Neural progenitor cell (in vitro differentiated cells): ENCODE measurements at regions not wholly inside any gene's neighbourhood (a gene's known extent, or its start where the extent isn't known, plus 50 kb on each side); places are given as distances from the start of the nearest gene placed in this dataset.

Experiments used
- DNase-seq: peaks from one replicate; pipeline ENCODE4 v3.0.0-alpha.2; 2016; ENCODE audit warnings: low spot score
- H2AFZ ChIP-seq: fragments of 200-600 bp; sonication (generic); replicated peaks from 2 replicates; pipeline ENCODE4 v1.6.1; 2016; ENCODE audit warnings: antibody characterized with exemption
- H3F3A ChIP-seq: fragments of 200-600 bp; sonication (generic); 2 replicates; pipeline ENCODE4 v1.6.1; 2016; ENCODE audit warnings: antibody characterized with exemption, low read depth
- H3K27ac ChIP-seq: fragments of 200-600 bp; sonication (generic); 2 replicates; pipeline ENCODE4 v1.5.1; 2016; ENCODE audit warnings: mild to moderate bottlenecking
- H3K27me3 ChIP-seq: fragments of 200-600 bp; sonication (generic); 2 replicates; pipeline ENCODE4 v1.6.1; 2016; ENCODE audit warnings: mild to moderate bottlenecking, moderate library complexity
- H3K36me3 ChIP-seq: fragments of 200-600 bp; sonication (generic); 2 replicates; pipeline ENCODE4 v1.5.1; 2016
- H3K4me1 ChIP-seq: fragments of 200-600 bp; sonication (generic); 2 replicates; pipeline ENCODE4 v1.6.1; 2016; ENCODE audit warnings: mixed run types
- H3K4me2 ChIP-seq: fragments of 200-600 bp; sonication (generic); 2 replicates; pipeline ENCODE4 v1.6.1; 2016
- H3K4me3 ChIP-seq: fragments of 200-600 bp; sonication (generic); 2 replicates; pipeline ENCODE4 v1.5.1; 2016
- H3K79me2 ChIP-seq: fragments of 200-600 bp; sonication (generic); 2 replicates; pipeline ENCODE4 v1.6.1; 2016; ENCODE audit warnings: low read depth
- H3K9ac ChIP-seq: fragments of 200-600 bp; sonication (generic); 2 replicates; pipeline ENCODE4 v1.6.1; 2016
- H3K9me3 ChIP-seq: fragments of 200-600 bp; sonication (generic); 2 replicates; pipeline ENCODE4 v1.5.1; 2016; ENCODE audit warnings: low read depth
- H4K20me1 ChIP-seq: fragments of 200-600 bp; sonication (generic); 2 replicates; pipeline ENCODE4 v1.6.1; 2016; ENCODE audit warnings: low read depth
- H3K27ac Mint-ChIP-seq: 3 replicates; pipeline ENCODE4 v1.8.0; 2021; ENCODE audit warnings: mixed read lengths
- H3K27me3 Mint-ChIP-seq: 2 replicates; pipeline ENCODE4 v1.8.0; 2022; ENCODE audit warnings: low read depth, mild to moderate bottlenecking, inconsistent platforms, moderate library complexity, mixed read lengths; ENCODE audit not compliant: insufficient read depth
- H3K36me3 Mint-ChIP-seq: 3 replicates; pipeline ENCODE4 v1.8.0; 2021; ENCODE audit warnings: mixed read lengths
- H3K4me1 Mint-ChIP-seq: 3 replicates; pipeline ENCODE4 v1.8.0; 2021; ENCODE audit warnings: mixed read lengths
- H3K4me3 Mint-ChIP-seq: 3 replicates; pipeline ENCODE4 v1.8.0; 2021; ENCODE audit warnings: mild to moderate bottlenecking, moderate library complexity, mixed read lengths
- H3K9me3 Mint-ChIP-seq: 3 replicates; pipeline ENCODE4 v1.8.0; 2020; ENCODE audit warnings: mixed read lengths
- CTCF ChIP-seq: fragments of 200-600 bp; sonication (generic); IDR thresholded peaks from 2 replicates; pipeline ENCODE4 v1.5.1; 2017; ENCODE audit warnings: antibody characterized with exemption, mild to moderate bottlenecking
- EZH2 ChIP-seq: fragments of 200-600 bp; sonication (generic); IDR thresholded peaks from 2 replicates; pipeline ENCODE4 v1.6.1; 2017; ENCODE audit warnings: antibody characterized with exemption, mild to moderate bottlenecking, moderate library complexity
- EZH2phosphoT487 ChIP-seq: fragments of 200-600 bp; sonication (generic); IDR thresholded peaks from 2 replicates; pipeline ENCODE4 v1.6.1; 2017; ENCODE audit warnings: antibody characterized with exemption

- no peaks in the 10 kb centered on the region for H3K79me2 ChIP-seq
- no peak overlapping the region for H3K9ac ChIP-seq
- no peak for DNase-seq
- no peak overlapping the region for H2AFZ ChIP-seq
- Mint-ChIP-seq H3K4me3 (no peak overlapping the region), H3K36me3 (no peaks in the 10 kb centered on the region), H3K9me3 (no peaks in the 10 kb centered on the region), H3K27me3 (peaks cover 5% of the 10 kb centered on the region), H3K27ac (no peak overlapping the region), H3K4me1 (peaks cover 3% of the 10 kb centered on the region)
- no peaks in the 10 kb centered on the region for H3K9me3 ChIP-seq
- no peaks in the 10 kb centered on the region for H3K36me3 ChIP-seq
- no peaks in the 10 kb centered on the region for H3K27me3 ChIP-seq
- no peak overlapping the region for H3K27ac ChIP-seq
- peaks cover 4% of the 10 kb centered on the region for H3K4me1 ChIP-seq
- no peaks in the 10 kb centered on the region for H3F3A ChIP-seq
- H4K20me1 ChIP-seq, result no peaks in the 10 kb centered on the region
- TF ChIP-seq CTCF (no peak), EZH2phosphoT487 (no peak), EZH2 (no peak)
- H3K4me2 ChIP-seq, result no peak overlapping the region
- H3K4me3 ChIP-seq, result no peak overlapping the region
Measured at GRCh38 chr18:77377813-77378212, 128.2 kb downstream of the GALR1 start.

GRCh38 chr18:77379976-77380509 lies 130.4 kb downstream of the GALR1 start:
- Histone ChIP-seq H3K4me1 (no peaks in the 10 kb centered on the region), H3K27me3 (no peaks in the 10 kb centered on the region), H3K4me2 (no peak overlapping the region), H4K20me1 (no peaks in the 10 kb centered on the region), H3K9me3 (no peaks in the 10 kb centered on the region), H3K4me3 (no peak overlapping the region), H3K27ac (no peak overlapping the region), H3K9ac (no peak overlapping the region), H3K36me3 (no peaks in the 10 kb centered on the region), H3F3A (no peaks in the 10 kb centered on the region), H3K79me2 (no peaks in the 10 kb centered on the region), H2AFZ (no peak overlapping the region)
- Mint-ChIP-seq H3K27ac (no peak overlapping the region), H3K4me3 (no peak overlapping the region), H3K36me3 (no peaks in the 10 kb centered on the region), H3K9me3 (no peaks in the 10 kb centered on the region), H3K4me1 (peaks cover 3% of the 10 kb centered on the region), H3K27me3 (peaks cover 5% of the 10 kb centered on the region)
- no peak for TF ChIP-seq CTCF
- TF ChIP-seq EZH2, result no peak
- no peak for TF ChIP-seq EZH2phosphoT487
- no peak for DNase-seq

DNA sequence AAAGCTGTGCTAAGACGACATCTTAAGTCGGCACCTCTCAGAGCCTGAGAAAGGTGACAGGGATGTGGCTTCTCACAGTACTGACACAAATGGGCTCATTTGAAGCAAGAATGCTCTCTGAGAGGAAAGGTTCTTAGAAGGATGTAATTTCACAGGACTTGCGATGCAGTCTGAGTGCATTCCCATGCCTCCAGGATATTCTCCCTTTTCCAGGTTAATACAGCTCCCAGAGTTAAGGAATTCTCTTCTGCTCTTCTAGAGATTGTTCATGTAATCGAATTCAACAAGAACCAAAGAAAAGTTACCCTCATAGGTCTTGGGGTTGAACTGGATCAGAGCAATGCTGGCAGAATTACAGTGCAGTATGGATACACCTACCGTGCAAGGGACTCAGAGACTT lies 131.0 kb downstream of the GALR1 start:
- Mint-ChIP-seq H3K4me3 (no peak overlapping the region), H3K36me3 (no peaks in the 10 kb centered on the region), H3K27ac (no peak overlapping the region), H3K4me1 (peaks cover 3% of the 10 kb centered on the region), H3K27me3 (peaks cover 5% of the 10 kb centered on the region), H3K9me3 (no peaks in the 10 kb centered on the region)
- Histone ChIP-seq H3K27me3 (no peaks in the 10 kb centered on the region), H3K27ac (no peak overlapping the region), H3K79me2 (no peaks in the 10 kb centered on the region), H3F3A (no peaks in the 10 kb centered on the region), H3K36me3 (no peaks in the 10 kb centered on the region), H3K9me3 (no peaks in the 10 kb centered on the region), H3K4me3 (no peak overlapping the region), H3K9ac (no peak overlapping the region), H2AFZ (no peak overlapping the region), H3K4me1 (no peaks in the 10 kb centered on the region), H3K4me2 (no peak overlapping the region), H4K20me1 (no peaks in the 10 kb centered on the region)
- TF ChIP-seq EZH2 (no peak), EZH2phosphoT487 (no peak), CTCF (no peak)
- no peak for DNase-seq
